SHP77 treated with DMSO at 0.1 percent for 48 hours (cell line): ENCODE measurements at regions not wholly inside any gene's neighbourhood (a gene's known extent, or its start where the extent isn't known, plus 50 kb on each side); places are given as distances from the start of the nearest gene placed in this dataset.
"Not testable (repeated sequence)": the region's sequence is repeated elsewhere in the genome, so short reads cannot be mapped to it uniquely, and the experiment has no call there.

Source experiments
- DNase-seq: peaks from one replicate; lab custom pipeline; 2025; lab: John Stamatoyannopoulos, UW

- no peak for DNase-seq
These were observed 219.4 kb downstream of the NKX6-1 start for GRCh38 chr4:84279678-84280077.

DNA sequence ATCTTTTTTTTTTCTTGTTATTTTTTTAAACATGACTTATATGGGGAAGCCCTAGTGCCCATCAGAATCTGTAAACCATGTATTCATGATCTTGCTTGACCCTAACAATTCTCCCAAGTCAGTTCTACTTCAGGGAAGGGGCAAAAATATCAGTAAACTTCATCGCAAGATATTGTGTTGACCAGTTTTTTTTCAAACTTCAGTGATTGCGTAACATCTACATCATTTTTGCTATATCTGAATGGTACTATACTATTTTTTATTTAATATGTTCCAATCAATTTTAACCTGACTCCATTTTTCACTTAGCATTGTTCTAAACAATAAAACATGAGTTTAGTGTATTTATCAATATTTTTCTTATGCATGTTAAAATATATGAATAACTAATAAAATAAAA lies 221.2 kb downstream of the NKX6-1 start:
- DNase-seq: no peak

- DNase-seq: no peak
These were observed 222.3 kb downstream of the NKX6-1 start for GRCh38 chr4:84276752-84277151.

DNA sequence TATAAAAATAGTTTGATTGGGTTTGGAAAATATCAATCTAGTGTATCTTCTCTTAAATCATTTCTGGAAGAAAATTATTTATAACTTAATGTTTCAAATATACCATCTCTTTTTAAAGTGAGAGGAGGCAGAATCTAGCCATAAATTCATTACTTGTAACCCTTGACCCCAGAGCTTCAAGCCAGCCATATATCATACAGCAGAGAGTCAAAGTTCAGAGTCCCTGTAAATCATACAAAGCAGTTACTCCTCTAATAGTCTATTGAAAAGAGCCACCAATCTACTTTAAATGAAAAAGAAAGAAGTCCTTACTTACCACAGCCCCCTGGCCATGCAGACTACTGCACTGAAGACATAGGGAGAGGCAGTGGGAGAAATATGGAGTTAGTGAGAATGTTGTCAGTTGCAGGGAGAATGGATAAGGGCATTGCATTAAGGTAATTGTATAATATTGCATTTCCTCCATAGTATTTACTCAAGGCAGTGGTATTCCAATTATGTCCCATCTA lies 229.5 kb downstream of the NKX6-1 start:
- no peak for DNase-seq

DNA sequence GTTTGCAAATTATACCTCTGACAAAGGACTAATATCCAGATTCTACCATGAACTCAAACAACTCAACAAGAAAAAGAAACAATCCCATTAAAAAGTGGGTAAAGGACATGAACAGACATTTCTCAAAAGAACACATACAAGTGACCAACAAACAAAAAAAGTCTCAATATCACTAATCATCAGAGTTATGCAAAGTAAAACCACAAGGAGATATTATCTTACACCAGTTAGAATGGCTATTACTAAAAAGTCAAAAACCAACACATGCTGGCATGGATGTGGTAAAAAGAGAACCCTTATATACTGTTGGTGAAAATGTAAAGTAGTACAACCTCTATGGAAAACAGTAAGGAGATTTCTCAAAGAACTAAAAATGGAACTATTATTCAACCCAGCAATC lies 234.4 kb downstream of the NKX6-1 start:
- no peak for DNase-seq

- DNase-seq: no peak
These were observed 235.7 kb downstream of the NKX6-1 start for GRCh38 chr4:84263415-84263814.

DNA sequence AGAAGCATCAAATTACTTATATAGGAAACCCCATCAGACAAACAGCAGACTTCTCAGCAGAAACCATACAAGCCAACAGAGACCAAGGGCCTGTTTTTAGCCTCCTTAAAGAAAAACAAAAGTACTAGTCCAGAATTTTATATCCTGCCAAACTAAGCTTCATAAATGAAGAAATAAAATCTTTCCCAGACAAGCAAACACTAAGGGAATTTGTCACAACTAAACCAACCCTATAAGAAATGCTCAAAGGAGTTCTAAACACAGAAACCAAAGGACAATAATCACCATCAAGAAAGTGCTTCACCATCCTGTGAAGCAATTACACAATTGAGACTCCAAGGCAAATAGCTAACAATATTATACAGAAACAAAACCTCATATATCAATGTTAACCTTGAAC lies 238.6 kb downstream of the NKX6-1 start:
- DNase-seq: no peak

GRCh38 chr4:84258905-84259830 lies 239.9 kb downstream of the NKX6-1 start:
- no peak for DNase-seq

GRCh38 chr4:84254537-84254936 lies 244.6 kb downstream of the NKX6-1 start:
- no peak for DNase-seq

- DNase-seq: no peak
These were observed 249.6 kb downstream of the NKX6-1 start for GRCh38 chr4:84249521-84249920.

- DNase-seq: not testable (repeated sequence)
These were observed 254.1 kb downstream of the NKX6-1 start for GRCh38 chr4:84245042-84245441.

GRCh38 chr4:84244346-84244801 lies 254.7 kb downstream of the NKX6-1 start:
- DNase-seq: not testable (repeated sequence)

GRCh38 chr4:84243685-84244084 lies 255.4 kb downstream of the NKX6-1 start:
- no peak for DNase-seq

- DNase-seq: no peak
These were observed 259.7 kb downstream of the NKX6-1 start for GRCh38 chr4:84239278-84239845.

DNA sequence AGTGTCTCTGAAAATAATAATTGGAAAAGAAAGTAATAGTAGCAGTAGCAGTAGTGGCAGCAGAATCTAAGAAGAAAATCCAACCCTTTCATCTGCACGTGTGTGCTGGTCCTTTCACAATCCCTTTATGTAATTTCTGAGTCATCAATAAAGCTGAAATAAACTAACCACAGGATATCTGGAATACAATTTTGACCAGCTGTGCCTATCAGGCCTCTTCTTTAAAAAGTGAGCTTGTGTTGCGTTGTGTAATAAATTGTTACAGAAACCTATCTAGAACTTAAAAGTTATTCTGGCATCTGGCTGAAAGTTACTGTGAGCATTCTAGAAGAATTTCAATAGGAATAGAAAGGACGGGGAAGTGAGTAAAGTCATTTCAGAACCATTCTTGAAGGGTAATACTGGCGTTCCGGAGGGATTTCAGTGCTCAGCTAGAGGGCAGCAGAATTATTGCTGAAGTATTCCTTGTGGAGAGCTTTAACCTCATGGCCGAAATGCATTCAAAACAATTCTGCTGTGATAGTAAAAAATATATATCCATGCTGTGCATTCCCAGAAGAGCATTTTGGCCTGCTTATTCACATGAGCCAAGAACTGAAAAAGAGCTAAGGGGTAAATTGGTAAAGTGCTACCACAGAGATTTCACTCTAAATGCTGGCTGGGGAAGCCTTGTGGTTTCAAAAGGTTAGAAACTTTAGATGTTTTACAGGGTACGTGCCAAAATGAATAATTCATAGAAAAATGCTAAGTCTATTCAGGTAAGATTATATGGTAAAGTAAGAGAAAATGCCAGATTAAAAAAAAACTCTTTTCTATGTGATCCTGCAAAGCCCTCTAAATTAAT lies 260.6 kb downstream of the NKX6-1 start:
- no peak for DNase-seq

GRCh38 chr4:84237008-84237407 lies 262.1 kb downstream of the NKX6-1 start:
- no peak for DNase-seq

GRCh38 chr4:84235126-84235944 lies 263.8 kb downstream of the NKX6-1 start:
- DNase-seq: no peak

- DNase-seq: no peak
These were observed 266.6 kb downstream of the NKX6-1 start for GRCh38 chr4:84232309-84233095.

DNA sequence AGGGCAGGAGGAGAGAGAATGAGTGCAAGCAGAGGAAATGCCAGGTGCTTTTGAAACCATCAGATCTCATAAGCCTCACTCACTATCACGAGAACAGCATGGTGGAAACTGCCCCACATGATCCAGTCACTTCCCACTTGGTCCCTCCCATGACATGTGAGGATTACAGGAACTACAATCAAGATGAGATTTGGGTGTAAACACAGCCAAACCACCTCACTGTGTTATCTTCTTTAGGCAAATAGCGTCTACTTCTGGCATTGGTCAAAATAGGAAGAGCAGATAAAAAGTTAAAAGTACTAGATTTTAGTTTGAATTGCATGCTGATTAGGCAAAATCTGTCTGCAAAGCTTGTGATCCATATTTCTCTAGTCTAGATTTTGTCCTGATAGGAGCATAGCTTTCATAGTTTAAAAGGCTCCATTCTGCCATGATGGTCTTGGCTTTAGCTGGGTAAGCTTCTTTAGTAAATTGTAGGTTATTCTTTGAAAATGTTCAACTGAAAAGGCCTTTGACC lies 267.5 kb downstream of the NKX6-1 start:
- DNase-seq: no peak

GRCh38 chr4:84224522-84224921 lies 274.6 kb downstream of the NKX6-1 start:
- no peak for DNase-seq
